H54 (cell line): ENCODE measurements at regions not wholly inside any gene's neighbourhood (a gene's known extent, or its start where the extent isn't known, plus 50 kb on each side); places are given as distances from the start of the nearest gene placed in this dataset.
A peak's percentile ranks its signal among the peaks of the same experiment; 100 is the strongest.

Experiments
- DNase-seq: peaks from one replicate; pipeline ENCODE4 v3.0.0; 2011; ENCODE audit warnings: low spot score, mixed read lengths; ENCODE audit not compliant: insufficient read length
- FAIRE-seq: peaks from 3 replicates; lab custom pipeline; 2011; peaks lifted over from hg19 to GRCh38; lab: Jason Lieb, UNC
- POLR2A ChIP-seq: IDR thresholded peaks from 2 replicates; pipeline ENCODE4 v1.6.1; 2011; ENCODE audit warnings: low read depth, mild to moderate bottlenecking, low read length

DNA sequence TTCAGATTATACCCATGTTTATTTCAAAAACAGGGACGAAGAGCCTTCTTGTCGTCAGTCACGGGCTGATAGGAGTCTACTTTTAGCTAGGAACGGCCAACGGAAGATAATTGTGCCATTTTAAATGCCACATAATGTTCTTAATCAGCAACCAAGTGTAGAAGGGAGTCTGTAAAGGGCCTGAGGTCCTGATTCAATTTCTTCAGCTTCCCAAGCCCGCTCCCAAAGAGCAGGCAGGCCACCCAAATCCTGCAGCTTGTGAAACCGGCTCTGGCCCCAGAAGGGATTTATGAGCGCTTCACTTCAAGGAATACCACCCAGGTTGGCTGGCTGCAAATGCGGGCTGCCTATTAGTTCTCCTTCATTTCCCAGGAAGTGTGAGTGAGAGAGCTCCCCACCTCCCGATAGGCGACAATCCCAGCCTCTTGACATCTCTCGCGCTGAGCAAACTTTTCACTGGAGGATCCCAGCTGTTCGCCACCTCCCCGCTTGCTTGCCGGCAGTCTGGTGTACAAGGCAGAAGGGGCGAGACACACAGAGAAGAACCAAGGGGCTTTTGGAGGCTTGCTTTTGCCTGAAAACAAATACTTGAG lies 272.9 kb downstream of the CDH20 start:
- no peak for FAIRE-seq
- no peak for TF ChIP-seq POLR2A
- peak; percentile 7 for DNase-seq

DNA sequence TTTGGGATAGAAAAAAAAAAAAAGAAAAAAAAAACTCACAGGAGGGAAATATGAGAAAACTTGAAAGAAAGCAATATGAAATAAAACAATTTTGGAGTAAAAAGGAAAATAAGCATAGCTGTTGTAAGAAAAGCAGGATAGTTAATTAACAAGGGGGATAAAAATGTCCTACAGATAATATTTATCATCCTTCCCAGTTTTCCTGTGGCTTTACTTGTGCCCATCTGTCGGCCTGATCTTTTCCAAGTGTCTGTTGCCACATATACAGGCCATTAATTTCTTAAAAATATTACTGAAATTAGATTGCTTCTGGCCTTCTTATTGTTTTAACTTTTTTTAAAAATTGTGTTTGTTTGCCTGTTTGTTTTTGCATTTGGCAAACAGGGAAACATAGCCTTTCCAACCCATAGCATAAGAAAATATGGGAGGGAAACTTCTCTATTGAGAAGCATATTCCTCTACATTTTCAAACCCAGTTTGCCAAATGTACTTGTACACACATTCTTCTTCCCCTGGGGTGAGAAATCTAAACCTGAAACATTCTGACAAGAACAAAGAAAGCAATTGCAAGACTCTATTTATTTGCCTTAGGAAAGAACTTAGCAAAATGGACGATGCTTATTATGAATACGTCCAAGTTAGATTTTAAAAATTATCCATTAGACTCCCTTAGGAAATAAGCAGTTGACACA lies 272.3 kb downstream of the CDH20 start:
- FAIRE-seq (no peak), DNase-seq (no peak)
- TF ChIP-seq POLR2A: no peak
